K562 (cell line): ENCODE measurements at regions not wholly inside any gene's neighbourhood (a gene's known extent, or its start where the extent isn't known, plus 50 kb on each side); places are given as distances from the start of the nearest gene placed in this dataset.

Experiments used
- ARID1B ChIP-seq: fragments of 450-650 bp; IDR thresholded peaks from 2 replicates; pipeline ENCODE4 v1.6.1; 2016; ENCODE audit warnings: antibody characterized with exemption, mild to moderate bottlenecking, inconsistent platforms
- CREB1 ChIP-seq, 2 experiments: sonication (generic) in 1 of 2; formaldehyde crosslinking in 1 of 2; IDR thresholded peaks; 2 replicates each; pipeline versions ENCODE4 v1.6.1 to v1.8.0; 2012 to 2022; ENCODE audit warnings: inconsistent platforms in 1 of 2, mild to moderate bottlenecking in 1 of 2, missing genetic modification reagents in 1 of 2, moderate library complexity in 1 of 2
- CTCF ChIP-seq, 3 experiments: IDR thresholded peaks in 2 of 3; conservative IDR thresholded peaks in 1 of 3; 2 replicates each; pipeline ENCODE4 v1.5.1; 2011 to 2012; ENCODE audit warnings: low read length in 3 of 3, mild to moderate bottlenecking in 3 of 3, control low read depth in 2 of 3, improper control_type of control experiment in 1 of 3, inconsistent platforms in 1 of 3, low read depth in 1 of 3, mixed read lengths in 1 of 3, moderate library complexity in 1 of 3; ENCODE audit not compliant: insufficient read depth in 2 of 3
- FOSL1 ChIP-seq: fragments of 200-800 bp; sonication (Bioruptor generic); conservative IDR thresholded peaks from 2 replicates; pipeline ENCODE4 v1.6.1; 2016; ENCODE audit warnings: missing genetic modification characterization, missing compliant biosample characterization
- GTF2F1 ChIP-seq: IDR thresholded peaks from 2 replicates; pipeline ENCODE4 v1.6.1; 2011; ENCODE audit warnings: low read depth, low read length, improper control_type of control experiment
- HDAC6 ChIP-seq: IDR thresholded peaks from 2 replicates; pipeline ENCODE4 v1.6.1; 2012; ENCODE audit warnings: low read depth, mild to moderate bottlenecking, control low read depth, inconsistent platforms, low read length, moderate library complexity
- KDM1A ChIP-seq, 2 experiments: fragments of 450-650 bp; IDR thresholded peaks; 2 replicates each; pipeline ENCODE4 v1.6.1; 2016; ENCODE audit warnings: mild to moderate bottlenecking in 2 of 2
- TFAM ChIP-seq: fragments of 250-450 bp; sonication (Bioruptor Pico); conservative IDR thresholded peaks from 2 replicates; pipeline ENCODE4 v1.5.0; 2021; ENCODE audit warnings: mild to moderate bottlenecking, moderate library complexity
- TRIM25 ChIP-seq: fragments of 450-650 bp; IDR thresholded peaks from 2 replicates; pipeline ENCODE4 v1.7.0; 2016; ENCODE audit warnings: borderline replicate concordance
- ZNF224 ChIP-seq: sonication (generic); formaldehyde crosslinking; IDR thresholded peaks from 2 replicates; pipeline ENCODE4 v1.8.0; 2022; ENCODE audit warnings: mild to moderate bottlenecking, missing genetic modification reagents

- TF ChIP-seq TFAM (CRISPR knock-in tag) (no peak), CTCF (IDR thresholded peaks at IDR 0.05 in 2 of 3, conservative IDR thresholded peaks at IDR 0.05 in 1 of 3; ENCODE audit: insufficient read depth in 2 of 3, low read depth in 1 of 3, low read length in 3 of 3) (no peak), TRIM25 (no peak), CREB1 (IDR thresholded peaks at IDR 0.05) (no peak), CREB1 (CRISPR knock-in tag; IDR thresholded peaks at IDR 0.05) (no peak), FOSL1 (tag) (no peak), KDM1A (IDR thresholded peaks at IDR 0.05) (no peak), GTF2F1 (no peak), ARID1B (no peak), ZNF224 (CRISPR knock-in tag) (no peak), HDAC6 (no peak)
These were observed 409.8 kb downstream of the AR start for GRCh38 chrX:67953658-67954057.
